Limb (tissue), 2 donors: ENCODE measurements at regions not wholly inside any gene's neighbourhood (a gene's known extent, or its start where the extent isn't known, plus 50 kb on each side); places are given as distances from the start of the nearest gene placed in this dataset.
A peak's percentile ranks its signal among the peaks of the same experiment; 100 is the strongest.
"Not testable (repeated sequence)": the region's sequence is repeated elsewhere in the genome, so short reads cannot be mapped to it uniquely, and the experiment has no call there.

Source experiments
- DNase-seq, 2 donors: peaks; one replicate each; pipeline ENCODE4 v3.0.0-alpha.2; 2016; ENCODE audit errors: extremely low spot score in 2 of 2

DNA sequence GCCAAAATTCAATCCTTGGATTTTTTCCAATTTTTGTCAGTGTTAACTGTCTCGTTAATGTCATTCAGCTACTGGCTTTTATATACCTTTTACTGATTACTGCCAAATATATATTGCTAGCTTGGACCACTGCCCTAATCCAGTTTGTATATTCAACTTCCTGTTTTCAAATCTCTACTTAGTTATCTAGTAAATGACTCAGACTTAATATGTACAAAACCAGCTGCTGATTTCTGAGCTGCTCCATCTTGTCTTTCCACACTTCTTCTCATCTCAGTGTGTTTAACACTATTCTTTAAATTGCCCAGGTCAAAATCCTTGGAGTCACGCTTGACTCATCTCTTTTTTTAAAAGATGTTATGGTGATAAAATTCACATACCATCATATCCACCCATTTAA lies 1196.7 kb downstream of the RAPGEF2 start:
- DNase-seq, result no peak

DNA sequence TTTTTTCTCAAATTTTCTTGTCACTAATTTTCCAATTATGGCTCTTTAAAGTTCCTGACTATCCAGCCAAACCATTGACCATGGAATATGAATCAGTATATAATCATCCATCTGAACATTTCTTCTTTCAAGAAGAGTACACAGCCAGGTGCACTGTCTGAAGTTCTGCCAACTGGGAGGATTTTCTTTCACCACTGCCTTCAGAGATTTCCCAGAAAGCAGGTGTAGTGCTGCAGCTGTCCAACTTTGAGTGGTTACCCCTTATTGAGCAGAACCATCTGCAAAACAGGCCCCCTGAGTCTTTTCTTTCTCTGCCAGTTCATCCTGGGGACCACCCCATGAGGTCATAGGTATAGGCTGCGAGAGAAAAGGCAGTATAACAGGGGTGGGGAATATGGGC lies 1213.2 kb downstream of the RAPGEF2 start:
- DNase-seq, result no peak

DNA sequence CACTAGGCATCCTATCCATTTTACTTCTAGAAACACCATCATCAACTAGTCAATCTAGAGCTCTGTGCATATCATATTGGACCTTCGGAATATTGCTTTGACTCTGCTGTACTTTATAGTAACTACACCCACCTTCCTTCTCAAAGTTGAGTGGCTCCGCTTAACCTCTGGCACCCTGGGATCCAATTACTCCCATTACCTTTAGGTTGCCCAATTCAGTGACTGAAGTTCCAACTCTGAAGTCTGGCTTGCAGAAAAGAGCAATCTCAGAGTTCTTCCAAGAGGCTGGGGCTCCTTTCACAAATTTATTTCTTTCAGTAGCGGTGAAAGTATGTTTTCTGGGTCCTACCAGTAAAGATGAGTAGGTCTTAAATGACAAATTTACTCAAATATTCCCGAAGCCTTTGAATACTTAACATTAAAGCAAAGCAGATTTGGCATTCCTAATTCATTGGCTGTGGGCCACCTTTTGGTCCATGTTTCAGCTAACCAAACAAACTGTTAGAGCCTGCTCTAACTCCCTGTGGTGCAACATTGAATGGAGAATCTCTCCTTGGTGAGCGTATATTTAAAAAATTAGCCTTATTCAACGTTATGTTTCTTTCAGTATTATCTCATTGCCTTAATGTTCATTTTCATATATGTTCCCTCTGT lies 1215.8 kb downstream of the RAPGEF2 start:
- no peak for DNase-seq

DNA sequence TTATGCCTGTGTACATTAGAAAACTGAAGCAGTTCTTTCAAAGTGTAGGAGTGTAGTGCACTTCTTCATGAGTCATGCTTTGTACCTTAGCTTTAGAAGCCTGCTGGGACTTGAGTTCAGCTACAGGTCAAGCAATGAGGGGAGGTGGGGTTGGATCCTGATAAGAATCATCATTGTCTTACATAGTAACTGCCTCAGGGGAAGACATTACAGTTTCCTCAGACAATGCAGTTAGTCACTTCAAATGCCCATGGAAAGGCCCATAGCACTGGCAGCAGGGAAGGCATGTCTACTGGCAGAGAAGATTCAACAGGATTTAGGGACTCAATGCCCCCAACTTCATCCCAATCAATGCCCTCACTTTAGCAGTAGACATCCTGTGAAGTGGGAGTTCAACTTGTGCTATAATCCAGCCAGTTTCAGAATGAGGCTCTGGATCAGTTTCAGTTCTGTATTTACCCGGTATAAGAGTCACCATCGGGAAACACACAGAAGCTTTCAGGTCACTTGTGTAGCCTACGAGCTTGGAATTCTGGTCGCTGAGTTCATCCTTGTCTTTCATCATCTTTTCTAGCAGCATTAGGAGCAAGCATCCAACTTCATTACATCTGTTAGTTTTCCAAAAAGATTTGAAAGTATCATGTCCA lies 1216.5 kb downstream of the RAPGEF2 start:
- no peak for DNase-seq

DNA sequence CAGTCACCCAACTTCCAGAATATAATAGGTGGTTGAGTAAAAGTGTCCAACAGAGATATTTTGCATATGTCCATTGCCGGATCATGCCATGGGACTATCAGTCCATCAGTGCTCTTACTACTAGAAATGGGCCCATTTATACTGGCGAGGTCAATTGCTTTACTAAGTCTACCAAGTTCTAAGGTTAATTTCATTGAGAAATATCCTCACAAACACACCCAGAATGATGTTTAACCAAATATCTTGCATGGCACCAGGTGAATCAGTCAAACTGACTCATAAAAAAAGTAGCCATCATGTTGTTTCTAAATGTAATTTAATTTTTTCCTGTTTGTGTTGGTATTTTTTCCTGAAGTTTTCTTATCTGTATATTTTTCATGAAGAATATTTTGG lies 1217.0 kb downstream of the RAPGEF2 start:
- DNase-seq, result no peak

DNA sequence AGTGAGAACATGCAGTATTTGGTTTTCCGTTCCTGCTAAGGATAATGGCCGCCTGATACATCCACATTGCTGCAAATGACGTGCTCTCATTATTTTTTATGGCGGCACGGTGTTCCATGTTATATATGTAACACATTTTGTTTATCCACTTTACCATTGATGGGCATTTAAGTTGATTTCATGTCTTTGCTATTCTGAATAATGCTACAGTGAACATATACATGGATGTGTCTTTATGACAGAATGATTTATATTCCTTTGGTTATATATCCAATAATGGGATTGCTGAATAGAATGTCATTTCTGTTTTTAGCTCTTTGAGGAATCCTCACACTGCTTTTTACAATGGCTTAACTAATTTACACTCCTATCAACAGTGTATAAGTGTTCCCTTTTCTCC lies 1223.2 kb downstream of the RAPGEF2 start:
- DNase-seq, result no peak

DNA sequence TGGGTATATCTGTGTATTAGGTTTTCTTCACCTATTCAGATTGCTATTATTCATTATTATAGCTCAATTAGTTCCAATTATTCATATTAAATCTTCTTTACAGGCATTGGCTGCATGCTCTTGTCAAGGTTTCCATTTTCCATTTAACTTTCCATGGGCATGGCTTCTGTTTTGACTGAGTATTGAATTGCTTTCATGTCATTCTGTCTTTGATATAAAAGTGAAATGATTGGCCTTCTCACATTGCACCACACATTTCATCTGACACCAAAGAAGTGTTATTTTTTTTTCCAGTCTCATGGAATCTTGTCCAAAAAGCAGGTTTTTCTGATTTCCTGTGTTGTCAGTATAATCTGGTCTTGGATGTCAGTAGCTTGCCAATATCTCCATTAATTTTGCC lies 1244.3 kb downstream of the RAPGEF2 start:
- DNase-seq, result no peak

DNA sequence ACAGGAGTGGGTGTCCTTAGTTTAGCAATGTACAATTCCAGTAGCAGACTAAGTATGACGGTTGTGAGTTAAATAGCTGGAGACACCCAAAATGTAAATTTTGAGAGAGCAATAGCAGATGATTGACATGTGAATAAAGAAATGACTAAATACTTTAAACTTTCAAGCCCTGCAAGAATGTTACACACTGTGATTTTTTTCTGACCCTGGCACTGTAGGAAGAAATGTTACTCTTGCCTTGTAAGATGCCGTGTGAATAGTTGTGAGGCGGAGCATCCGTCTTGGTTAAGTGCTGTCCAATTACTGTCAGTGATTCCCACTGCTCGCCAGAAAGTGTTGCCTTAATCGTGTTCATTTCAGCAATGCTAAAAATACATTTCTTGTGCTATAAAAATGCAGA lies 1248.1 kb downstream of the RAPGEF2 start:
- no peak for DNase-seq

DNA sequence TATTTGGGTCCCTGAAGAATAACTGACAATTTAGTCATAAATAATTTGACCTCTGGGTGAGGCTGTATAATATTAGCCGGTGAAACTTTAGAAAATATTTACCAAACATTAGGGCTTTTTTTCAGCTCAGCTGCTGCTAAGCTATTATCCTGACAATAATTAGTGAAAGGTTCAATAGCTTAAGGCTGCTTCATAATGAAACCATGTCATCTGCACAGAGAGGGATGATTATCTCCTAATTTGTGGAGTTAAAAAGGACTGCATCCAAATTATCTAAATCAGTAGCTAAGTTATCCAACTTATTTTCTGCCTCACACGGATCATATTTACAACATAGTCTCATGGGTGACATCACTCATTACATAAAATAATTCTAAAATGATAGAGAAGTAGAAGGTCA lies 1249.8 kb downstream of the RAPGEF2 start:
- no peak for DNase-seq

DNA sequence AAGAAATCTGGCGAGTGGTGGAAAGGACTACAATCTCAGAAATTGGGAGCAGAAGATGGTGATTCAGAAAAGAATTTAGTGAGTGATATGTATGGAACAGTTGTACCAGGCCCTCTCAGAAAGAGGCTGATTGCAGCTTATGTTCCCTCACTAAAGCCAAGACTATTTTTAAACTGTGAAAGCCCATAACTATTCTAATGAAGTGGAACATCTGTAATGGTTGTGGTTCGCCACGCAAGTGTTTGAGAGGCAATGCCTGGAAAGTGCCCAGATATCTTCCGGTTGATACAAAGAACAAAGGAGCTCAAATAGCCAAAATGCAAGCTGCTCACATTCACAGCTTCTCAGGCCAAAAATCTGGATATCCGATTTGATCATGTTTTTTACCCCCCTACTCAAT lies 1250.7 kb downstream of the RAPGEF2 start:
- DNase-seq, result peak in 1 of 2 donors; percentile 71

DNA sequence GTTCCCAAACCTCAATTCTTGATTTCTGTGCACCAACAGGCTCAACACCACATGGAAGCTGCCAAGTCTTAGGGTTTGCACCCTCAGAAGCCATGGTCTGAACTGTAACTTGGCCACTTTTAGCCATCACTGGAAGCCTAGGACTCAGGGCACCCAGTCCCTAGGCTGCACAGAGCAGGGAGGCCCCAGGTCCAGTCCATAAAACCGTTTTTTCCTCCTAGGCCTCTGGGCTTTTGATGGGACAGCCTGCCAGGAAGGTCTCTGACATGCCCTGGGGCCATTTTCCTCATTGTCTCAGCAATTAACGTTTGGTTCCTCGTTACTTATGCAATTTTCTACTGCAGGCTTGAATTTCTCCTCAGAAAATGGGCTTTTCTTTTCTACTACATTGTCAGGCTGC lies 1259.6 kb downstream of the RAPGEF2 start:
- DNase-seq, result no peak

DNA sequence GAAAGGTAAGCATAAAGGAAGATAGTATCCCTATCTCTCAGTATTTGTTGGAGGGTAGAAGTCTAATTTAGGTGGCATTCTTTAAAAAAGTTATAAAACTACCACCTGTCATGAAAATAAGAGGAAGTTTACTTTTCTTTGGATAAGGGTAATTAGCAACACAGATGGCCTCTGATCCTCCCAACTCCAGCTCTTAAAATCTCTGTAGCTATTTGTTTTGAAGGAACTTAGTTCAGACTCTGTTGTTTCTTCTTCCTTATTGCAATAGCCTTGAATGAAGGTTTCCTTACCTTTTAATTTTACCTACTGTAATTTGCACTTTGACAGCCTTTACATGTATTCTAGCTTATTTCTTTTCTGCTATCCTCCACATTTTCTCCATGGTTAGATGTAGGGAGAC lies 1261.3 kb downstream of the RAPGEF2 start:
- DNase-seq, result no peak

DNA sequence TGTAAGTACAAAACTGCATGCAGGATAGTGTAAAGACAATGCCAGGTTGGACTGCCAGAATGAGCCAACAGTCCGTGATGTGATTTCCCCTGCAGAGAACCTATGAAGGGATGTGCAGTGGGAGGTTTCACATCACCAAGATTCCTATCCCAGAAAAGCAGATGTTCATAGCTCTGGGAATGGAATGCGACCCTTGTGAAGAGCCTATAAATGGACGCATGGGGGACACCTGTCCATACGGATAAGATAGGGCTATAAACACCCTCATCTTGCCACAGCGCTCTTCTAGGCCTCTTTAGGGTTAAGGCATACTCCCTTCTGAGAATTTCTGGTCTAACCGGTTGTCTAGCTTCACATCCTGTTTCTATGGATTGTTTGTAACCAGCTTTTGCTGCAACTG lies 1261.8 kb downstream of the RAPGEF2 start:
- not testable (repeated sequence) for DNase-seq

DNA sequence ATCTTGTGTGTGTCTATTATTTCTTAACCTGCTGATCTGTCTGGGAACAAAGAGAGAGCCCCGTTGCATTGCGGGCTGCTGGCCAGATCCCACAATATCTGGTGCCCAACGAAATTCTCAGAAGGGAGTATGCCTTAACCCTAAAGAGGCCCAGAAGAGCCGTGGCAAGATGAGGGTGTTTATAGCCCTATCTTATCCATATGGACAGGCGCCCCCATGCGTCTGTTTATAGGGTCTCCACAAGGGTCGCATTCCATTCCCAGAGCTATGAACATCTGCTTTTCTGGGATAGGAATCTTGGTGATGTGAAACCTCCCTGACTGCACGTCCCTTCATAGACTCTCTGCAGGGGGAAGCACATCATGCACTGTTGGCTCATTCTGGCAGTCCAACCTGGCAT lies 1262.5 kb downstream of the RAPGEF2 start:
- DNase-seq, result not testable (repeated sequence)

DNA sequence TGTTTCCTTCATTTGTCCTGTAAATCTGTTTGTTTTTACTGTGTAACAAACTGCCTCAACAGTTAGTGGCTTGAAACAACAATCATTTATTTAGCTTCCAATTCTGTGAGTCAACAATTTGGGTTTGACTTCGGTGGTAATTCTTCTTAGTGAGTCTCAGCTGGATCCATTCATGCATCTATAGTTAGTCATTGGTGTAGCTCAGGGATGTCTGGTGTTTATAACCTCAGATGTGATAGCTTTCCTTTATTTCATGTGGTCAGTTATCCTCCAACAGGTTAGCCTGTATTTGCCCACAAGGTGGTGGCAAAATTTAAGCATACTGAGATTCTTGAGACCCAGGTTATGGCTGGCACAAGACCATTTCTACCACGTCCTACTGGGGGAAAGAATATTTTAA lies 1267.2 kb downstream of the RAPGEF2 start:
- DNase-seq, result no peak

DNA sequence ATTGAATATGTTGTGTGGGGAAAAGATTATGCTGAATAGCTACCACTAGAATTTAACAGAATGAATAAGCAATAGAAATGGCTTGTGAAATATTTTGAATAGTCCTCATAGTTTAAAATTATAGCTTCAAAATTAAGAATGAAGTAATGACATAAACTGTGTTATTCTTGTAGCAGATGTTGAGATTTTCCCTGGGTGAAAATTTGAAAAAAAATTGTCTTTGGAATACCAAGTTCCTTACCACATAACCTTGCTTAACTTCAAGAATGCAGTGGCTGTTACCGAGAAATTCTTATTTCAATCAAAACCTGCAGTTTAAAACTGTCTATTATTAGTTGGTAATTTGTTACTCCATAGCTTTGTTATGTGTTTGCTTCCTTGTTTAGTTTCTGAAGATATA lies 1268.6 kb downstream of the RAPGEF2 start:
- no peak for DNase-seq

DNA sequence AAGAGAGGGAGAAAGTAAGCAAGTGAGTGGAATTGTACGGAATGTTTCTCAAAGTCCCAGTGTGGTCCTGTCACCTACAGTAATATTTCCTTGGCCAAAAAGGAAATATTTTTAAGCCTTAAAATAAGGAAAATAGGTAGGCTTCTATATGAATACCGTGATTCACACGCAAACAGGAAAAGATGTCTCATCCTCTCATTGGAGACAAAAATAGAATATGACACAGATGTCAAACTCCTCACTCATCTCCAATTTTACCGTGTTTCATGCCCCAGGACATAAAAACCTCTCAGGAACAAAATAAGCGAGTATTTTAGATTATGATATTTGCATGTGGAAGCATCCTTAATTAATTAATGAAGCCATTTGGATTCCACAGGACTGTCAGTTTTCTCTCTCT lies 1269.5 kb downstream of the RAPGEF2 start:
- no peak for DNase-seq

DNA sequence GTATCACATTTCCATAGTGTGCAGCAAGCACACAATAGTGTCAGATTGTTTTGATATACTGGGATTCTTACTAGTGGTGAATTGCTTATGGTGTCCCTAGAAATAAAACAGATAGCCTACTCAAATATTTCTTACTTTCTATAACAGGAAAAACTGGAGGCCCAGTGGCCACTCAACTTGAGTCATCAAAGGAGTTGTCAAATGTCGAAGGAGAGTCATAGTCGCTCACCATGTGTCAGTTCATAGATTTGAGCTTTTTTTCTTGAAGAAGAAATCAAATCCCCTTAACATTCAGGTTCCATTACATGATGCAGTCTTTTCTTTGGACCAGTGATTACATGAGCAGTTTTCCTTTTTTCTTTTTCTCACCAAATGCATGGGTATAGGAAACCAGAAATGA lies 1271.0 kb downstream of the RAPGEF2 start:
- no peak for DNase-seq

DNA sequence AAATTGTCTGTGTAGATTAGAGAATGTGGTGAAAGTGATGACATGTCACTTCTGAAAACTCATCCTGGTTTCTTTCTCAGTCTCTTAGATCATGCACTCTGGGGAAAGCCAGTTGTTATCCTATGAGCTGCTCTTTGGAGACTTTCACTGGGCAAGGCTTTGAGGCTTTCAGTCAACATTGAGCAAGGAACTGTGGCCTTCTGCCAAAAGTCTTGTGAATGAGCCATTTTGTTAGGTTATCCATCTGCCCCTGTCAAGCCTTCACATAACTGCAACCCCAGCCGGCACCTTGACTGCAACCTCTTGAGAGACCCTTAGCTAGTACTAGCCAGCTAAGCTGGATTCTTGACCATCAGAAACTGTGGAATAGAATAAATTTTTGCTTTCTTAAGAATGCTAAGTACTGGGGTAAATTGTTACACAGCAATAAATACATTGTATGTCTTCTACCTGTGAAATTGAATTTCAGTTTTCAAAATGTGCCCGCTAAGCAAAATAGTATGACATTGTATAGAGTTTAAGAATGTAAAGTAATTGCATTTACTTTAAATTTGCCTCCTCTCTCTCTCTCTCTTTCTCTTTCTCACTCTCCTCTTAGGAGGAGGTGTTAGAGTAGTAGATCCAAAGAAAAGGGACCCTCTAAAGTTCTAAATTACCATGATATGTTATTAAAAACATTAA lies 1273.0 kb downstream of the RAPGEF2 start:
- no peak for DNase-seq

DNA sequence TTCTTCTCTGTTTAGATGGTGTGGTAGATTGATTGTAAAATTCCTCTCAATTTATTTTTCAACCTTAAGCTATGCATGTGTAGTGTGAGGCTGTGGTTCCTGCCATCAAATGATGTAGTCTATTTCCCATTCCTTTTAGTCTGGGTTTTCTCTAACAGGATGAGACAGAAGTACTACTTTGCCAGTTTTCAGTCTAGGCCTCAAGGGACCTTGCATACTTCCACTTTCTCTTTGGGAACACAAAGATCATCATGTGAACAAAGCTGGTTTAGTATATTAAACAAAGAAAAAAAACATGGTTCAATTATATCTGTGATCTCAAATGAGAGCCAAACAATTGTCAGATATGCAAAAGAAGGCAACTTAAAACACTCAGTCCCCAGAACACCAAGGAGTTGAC lies 1284.0 kb downstream of the RAPGEF2 start:
- DNase-seq, result no peak

DNA sequence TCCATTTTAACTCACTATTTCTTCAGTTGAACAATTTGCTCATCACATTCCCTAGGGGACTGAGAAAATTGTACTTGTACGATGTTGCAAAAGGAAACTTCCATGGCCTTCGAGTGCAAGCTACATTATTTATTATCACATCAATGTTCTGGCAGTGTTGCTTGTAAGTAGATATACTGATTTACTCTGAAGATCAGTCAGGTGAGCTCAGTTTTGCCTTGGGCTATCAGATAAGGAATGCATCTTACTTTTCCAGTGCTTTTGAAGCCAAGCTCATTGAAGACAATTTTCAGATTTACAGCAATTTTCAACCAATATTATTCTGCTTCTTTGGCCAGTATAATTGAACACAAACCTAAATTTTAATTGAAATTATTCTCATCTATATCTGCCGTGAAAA lies 1296.9 kb downstream of the RAPGEF2 start:
- DNase-seq, result no peak

DNA sequence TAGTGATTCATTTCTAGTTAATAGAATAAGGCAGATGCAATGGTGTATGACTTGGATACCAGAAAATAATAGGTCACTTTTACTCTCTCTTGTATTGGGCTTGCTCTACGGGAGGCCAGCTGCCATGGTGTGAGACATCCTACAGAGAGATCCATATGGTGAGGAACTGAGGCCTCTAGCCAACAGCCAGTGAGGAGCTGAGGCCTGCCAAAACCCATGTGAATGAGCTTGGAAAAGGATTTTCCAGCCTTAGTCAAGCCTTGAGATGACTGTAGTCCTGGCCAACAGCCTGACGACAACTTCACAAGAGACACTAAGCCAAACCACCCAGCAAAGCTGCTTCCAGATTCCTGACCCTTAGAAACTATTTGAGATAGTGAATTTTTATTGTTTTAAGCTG lies 1300.2 kb downstream of the RAPGEF2 start:
- no peak for DNase-seq

DNA sequence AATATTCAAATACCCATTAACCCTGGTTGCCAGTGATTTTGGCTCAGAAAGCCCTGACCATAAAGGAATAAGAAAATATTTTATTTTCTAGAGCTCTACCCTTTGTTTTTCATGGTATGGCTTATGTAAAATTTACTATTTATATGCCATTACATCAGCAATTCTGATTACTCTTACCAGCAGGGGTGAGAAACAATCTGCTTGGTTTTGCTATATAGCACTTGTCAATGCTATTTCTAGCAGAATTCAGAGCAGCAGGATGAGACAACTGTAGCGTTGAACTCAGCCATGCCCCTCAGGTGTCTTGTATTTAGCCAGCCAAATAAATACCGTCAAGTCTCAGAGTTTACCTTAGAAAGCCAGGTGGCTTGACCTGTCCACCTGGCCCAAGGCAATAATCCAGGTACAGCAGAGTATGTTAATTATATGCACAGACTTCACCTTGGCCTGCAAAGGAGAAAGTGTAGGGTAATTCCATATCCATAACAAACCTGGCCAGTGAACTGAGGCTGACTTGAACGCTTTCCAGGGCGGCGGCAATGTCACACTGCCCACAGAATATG lies 1303.5 kb downstream of the RAPGEF2 start:
- no peak for DNase-seq
